H1 (cell line): ENCODE measurements at regions not wholly inside any gene's neighbourhood (a gene's known extent, or its start where the extent isn't known, plus 50 kb on each side); places are given as distances from the start of the nearest gene placed in this dataset.

Experiments used
- CHD2 ChIP-seq: IDR thresholded peaks from 2 replicates; pipeline ENCODE4 v1.6.1; 2012; ENCODE audit warnings: low read length, improper control_type of control experiment
- CREB1 ChIP-seq: IDR thresholded peaks from 2 replicates; pipeline ENCODE4 v1.6.1; 2012; ENCODE audit warnings: inconsistent platforms
- CTBP2 ChIP-seq: IDR thresholded peaks from 2 replicates; pipeline ENCODE4 v1.7.0; 2011; ENCODE audit warnings: borderline replicate concordance, mild to moderate bottlenecking, moderate library complexity, mixed read lengths, low read length; ENCODE audit not compliant: insufficient read depth, insufficient read length
- FOSL1 ChIP-seq: IDR thresholded peaks from 2 replicates; pipeline ENCODE4 v1.6.1; 2011; ENCODE audit warnings: mild to moderate bottlenecking, low read depth, low read length, moderate library complexity; ENCODE audit not compliant: insufficient read depth
- HDAC6 ChIP-seq: IDR thresholded peaks from one replicate; pipeline ENCODE4 v1.7.1; 2012; ENCODE audit warnings: low read depth, mild to moderate bottlenecking, inconsistent platforms, low read length, moderate library complexity
- JUND ChIP-seq: IDR thresholded peaks from 2 replicates; pipeline ENCODE4 v1.6.1; 2011; ENCODE audit warnings: mild to moderate bottlenecking, improper control_type of control experiment, low read length
- KDM1A ChIP-seq: fragments of 200-600, 300-600 bp; sonication (generic); IDR thresholded peaks from 2 replicates; pipeline ENCODE4 v1.7.1; 2016; ENCODE audit warnings: mild to moderate bottlenecking, low read length, borderline replicate concordance
- USF2 ChIP-seq: IDR thresholded peaks from 2 replicates; pipeline ENCODE4 v1.6.1; 2011; ENCODE audit warnings: low read length, improper control_type of control experiment
- ZNF274 ChIP-seq: IDR thresholded peaks from 2 replicates; pipeline ENCODE4 v1.7.0; 2012; ENCODE audit warnings: low read length, borderline replicate concordance; ENCODE audit errors: extremely low read depth

- TF ChIP-seq USF2 (no peak), JUND (no peak), ZNF274 (no peak), CTBP2 (no peak), CREB1 (no peak), KDM1A (no peak), HDAC6 (no peak), FOSL1 (no peak), CHD2 (no peak)
Observed at GRCh38 chrX:129262912-129263311, 260.4 kb downstream of the SMARCA1 start (continued).
